OCI-LY1 (cell line): ENCODE measurements at regions not wholly inside any gene's neighbourhood (a gene's known extent, or its start where the extent isn't known, plus 50 kb on each side); places are given as distances from the start of the nearest gene placed in this dataset.

ENCODE experiments used
- H2AFZ ChIP-seq: fragments of 200-600 bp; sonication (generic), shearing (Covaris generic); 2 replicates; pipeline ENCODE4 v1.6.0; 2014; ENCODE audit warnings: antibody characterized with exemption, mild to moderate bottlenecking, low read length
- H3F3A ChIP-seq: fragments of 200-600 bp; sonication (generic), shearing (Covaris generic); 2 replicates; pipeline ENCODE4 v1.6.0; 2014; ENCODE audit warnings: mild to moderate bottlenecking, antibody characterized with exemption, low read length, moderate library complexity; ENCODE audit not compliant: insufficient read depth
- H3K27ac ChIP-seq: fragments of 200-600 bp; sonication (generic); 2 replicates; pipeline ENCODE4 v1.5.1; 2014; ENCODE audit warnings: low read length, mixed run types, mild to moderate bottlenecking, low read depth; ENCODE audit not compliant: poor library complexity, severe bottlenecking
- H3K27me3 ChIP-seq: fragments of 200-600 bp; sonication (generic); 2 replicates; pipeline ENCODE4 v1.6.0; 2014; ENCODE audit warnings: antibody characterized with exemption, mild to moderate bottlenecking, low read length, moderate library complexity; ENCODE audit not compliant: insufficient read depth
- H3K36me3 ChIP-seq: fragments of 200-600 bp; sonication (generic); 2 replicates; pipeline ENCODE4 v1.6.1; 2014; ENCODE audit warnings: mild to moderate bottlenecking, antibody characterized with exemption, low read length, moderate library complexity, mixed read lengths; ENCODE audit not compliant: insufficient read depth
- H3K4me1 ChIP-seq: fragments of 200-600 bp; sonication (generic); 2 replicates; pipeline ENCODE4 v1.5.1; 2014; ENCODE audit warnings: mild to moderate bottlenecking, low read length, moderate library complexity; ENCODE audit not compliant: insufficient read depth, severe bottlenecking
- H3K4me2 ChIP-seq: fragments of 200-600 bp; sonication (generic), shearing (Covaris generic); 2 replicates; pipeline ENCODE4 v1.6.1; 2014; ENCODE audit warnings: low read length
- H3K4me3 ChIP-seq: fragments of 200-600 bp; sonication (generic); 2 replicates; pipeline ENCODE4 v1.5.1; 2014; ENCODE audit warnings: low read length, low read depth, mild to moderate bottlenecking, mixed read lengths; ENCODE audit not compliant: poor library complexity, severe bottlenecking
- H3K79me2 ChIP-seq: fragments of 200-600 bp; shearing (Covaris generic); 2 replicates; pipeline ENCODE4 v1.6.1; 2016; ENCODE audit warnings: mixed run types, low read length, mixed read lengths; ENCODE audit not compliant: insufficient read depth
- H3K9ac ChIP-seq: fragments of 200-600 bp; sonication (generic), shearing (Covaris generic); 2 replicates; pipeline ENCODE4 v1.6.1; 2014; ENCODE audit warnings: mild to moderate bottlenecking, low read length, mixed read lengths
- H3K9me2 ChIP-seq: fragments of 200-600 bp; sonication (generic), shearing (Covaris generic); 2 replicates; pipeline ENCODE4 v1.6.1; 2014; ENCODE audit warnings: low read depth, mild to moderate bottlenecking, low read length, mixed read lengths
- H3K9me3 ChIP-seq: fragments of 200-600 bp; shearing (Covaris generic); 2 replicates; pipeline ENCODE4 v1.6.1; 2014; ENCODE audit warnings: low read length, mixed read lengths
- H4K20me1 ChIP-seq: fragments of 200-600 bp; sonication (generic), shearing (Covaris generic); 2 replicates; pipeline ENCODE4 v1.6.0; 2016; ENCODE audit warnings: mild to moderate bottlenecking, low read length; ENCODE audit not compliant: insufficient read depth
- CTCF ChIP-seq: fragments of 200-600 bp; sonication (generic), shearing (Covaris generic); IDR thresholded peaks from 2 replicates; pipeline ENCODE4 v1.5.1; 2017; ENCODE audit warnings: mild to moderate bottlenecking, antibody characterized with exemption, low read length, moderate library complexity, mixed read lengths
- EZH2 ChIP-seq: fragments of 200-600 bp; sonication (generic), shearing (Covaris generic); IDR thresholded peaks from 2 replicates; pipeline ENCODE4 v1.8.0; 2017; ENCODE audit warnings: borderline replicate concordance, mixed run types, mild to moderate bottlenecking, antibody characterized with exemption, low read length, moderate library complexity, mixed read lengths

- H3K36me3 ChIP-seq = no peaks in the 10 kb centered on the region
- H2AFZ ChIP-seq = no peak overlapping the region
- H3K4me3 ChIP-seq = no peak overlapping the region
- no peaks in the 10 kb centered on the region for H3K79me2 ChIP-seq
- no peaks in the 10 kb centered on the region for H3K4me1 ChIP-seq
- H3K27ac ChIP-seq = no peak overlapping the region
- H4K20me1 ChIP-seq = no peaks in the 10 kb centered on the region
- H3K4me2 ChIP-seq = no peak overlapping the region
- no peaks in the 10 kb centered on the region for H3K27me3 ChIP-seq
- no peaks in the 10 kb centered on the region for H3K9me3 ChIP-seq
- no peaks in the 10 kb centered on the region for H3F3A ChIP-seq
- TF ChIP-seq EZH2 = no peak
- no peaks in the 10 kb centered on the region for H3K9me2 ChIP-seq
- H3K9ac ChIP-seq = no peak overlapping the region
Measured at GRCh38 chr12:22802883-22803630, 178.1 kb downstream of the ETNK1 start.

- no peak overlapping the region for H3K27ac ChIP-seq
- H3K4me1 ChIP-seq = no peaks in the 10 kb centered on the region
- H3K4me2 ChIP-seq = no peak overlapping the region
- H3K36me3 ChIP-seq = no peaks in the 10 kb centered on the region
- H3K9ac ChIP-seq = no peak overlapping the region
- no peaks in the 10 kb centered on the region for H3K9me2 ChIP-seq
- no peaks in the 10 kb centered on the region for H3K27me3 ChIP-seq
- H3F3A ChIP-seq = no peaks in the 10 kb centered on the region
- no peaks in the 10 kb centered on the region for H3K9me3 ChIP-seq
- H3K79me2 ChIP-seq = no peaks in the 10 kb centered on the region
- no peaks in the 10 kb centered on the region for H4K20me1 ChIP-seq
- H3K4me3 ChIP-seq = no peak overlapping the region
- H2AFZ ChIP-seq = no peak overlapping the region
- no peak for TF ChIP-seq EZH2
- TF ChIP-seq CTCF = no peak
Measured at GRCh38 chr12:22803725-22804124, 178.8 kb downstream of the ETNK1 start.

GRCh38 chr12:22808860-22809259 lies 183.9 kb downstream of the ETNK1 start:
- Histone ChIP-seq H3K9ac (no peak overlapping the region), H3K4me3 (no peak overlapping the region), H3K36me3 (no peaks in the 10 kb centered on the region), H2AFZ (no peak overlapping the region), H3F3A (no peaks in the 10 kb centered on the region), H4K20me1 (no peaks in the 10 kb centered on the region), H3K4me2 (no peak overlapping the region), H3K9me2 (no peaks in the 10 kb centered on the region), H3K9me3 (no peaks in the 10 kb centered on the region), H3K27ac (no peak overlapping the region), H3K79me2 (no peaks in the 10 kb centered on the region), H3K27me3 (no peaks in the 10 kb centered on the region), H3K4me1 (no peaks in the 10 kb centered on the region)
- TF ChIP-seq EZH2 = no peak
- TF ChIP-seq CTCF = no peak

GRCh38 chr12:22810036-22810435 lies 185.1 kb downstream of the ETNK1 start:
- Histone ChIP-seq H3K4me2 (no peak overlapping the region), H3K9me3 (no peaks in the 10 kb centered on the region), H3K4me3 (no peak overlapping the region), H3K27me3 (no peaks in the 10 kb centered on the region), H3K4me1 (no peaks in the 10 kb centered on the region), H2AFZ (no peak overlapping the region), H3K36me3 (no peaks in the 10 kb centered on the region), H3K9ac (no peak overlapping the region), H3K79me2 (no peaks in the 10 kb centered on the region), H3K27ac (no peak overlapping the region), H4K20me1 (no peaks in the 10 kb centered on the region), H3K9me2 (no peaks in the 10 kb centered on the region), H3F3A (no peaks in the 10 kb centered on the region)
- no peak for TF ChIP-seq EZH2
- TF ChIP-seq CTCF = no peak
